ENCODE measurements at regions not wholly inside any gene's neighbourhood (a gene's known extent, or its start where the extent isn't known, plus 50 kb on each side); places are given as distances from the start of the nearest gene placed in this dataset.

DNA sequence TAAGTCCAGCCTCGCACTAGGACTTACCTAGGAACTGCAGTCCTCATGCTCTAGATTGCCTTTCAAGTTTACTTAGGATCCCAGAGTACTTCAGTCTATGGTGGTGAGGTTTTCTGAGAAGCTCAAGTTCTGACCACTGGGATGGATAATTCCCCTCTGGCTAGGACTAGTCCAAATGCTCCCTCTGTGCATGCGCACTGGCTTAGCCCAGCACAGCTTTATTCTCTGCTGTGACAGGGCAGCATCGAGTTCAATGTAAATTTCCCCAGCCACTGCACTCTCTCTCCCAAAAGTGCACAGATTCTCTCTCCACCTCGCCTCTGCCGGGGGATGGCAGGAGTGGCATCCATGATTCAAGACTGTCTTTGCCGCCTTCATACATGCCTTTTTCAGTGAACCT lies 241.6 kb downstream of the ZNF326 start:
- Histone ChIP-seq H3K4me2 (ENCODE audit: low read length) (no peak overlapping the region), H3K79me2 (ENCODE audit: insufficient read depth, low read length) (no peaks in the 10 kb centered on the region), H4K20me1 (ENCODE audit: insufficient read depth) (no peaks in the 10 kb centered on the region), H2AFZ (ENCODE audit: low read depth, low read length, poor library complexity, severe bottlenecking) (no peak overlapping the region), H3K9ac (ENCODE audit: low read length) (no peak overlapping the region), H3K4me1 (ENCODE audit: control insufficient read depth in 1 of 2, insufficient read depth in 2 of 2, low read length in 2 of 2) (no peaks in the 10 kb centered on the region), H3K4me3 (replicated peaks in 1 of 2; ENCODE audit: low read depth in 1 of 2, low read length in 2 of 2) (no peak overlapping the region), H3K27me3 (ENCODE audit: insufficient read depth, low read length) (no peaks in the 10 kb centered on the region), H3K27ac (ENCODE audit: low read depth, low read length) (no peak overlapping the region), H3K9me2 (ENCODE audit: insufficient read depth) (no peaks in the 10 kb centered on the region), H3K36me3 (ENCODE audit: control insufficient read depth in 1 of 2, insufficient read depth in 2 of 2, low read length in 2 of 2) (no peaks in the 10 kb centered on the region), H3K9me3 (ENCODE audit: control insufficient read depth in 1 of 2, insufficient read depth in 1 of 2, low read depth in 1 of 2, low read length in 2 of 2) (no peaks in the 10 kb centered on the region)
- intact Hi-C loops (cut with micrococcal nuclease): no loop called here
- DNase-seq (ENCODE audit: low read depth, low spot score) (no peak), ATAC-seq (no peak)
- POLR2A ChIA-PET: no interaction called here
- CTCF ChIA-PET: no interaction called here
- no peak for TF ChIP-seq ELF1 (IDR thresholded peaks at IDR 0.05; ENCODE audit: borderline replicate concordance, low read depth)
- RAD21 ChIA-PET (ENCODE audit: low non-redundant PET in 1 of 2, low total read pairs in 2 of 2, uncharacterized antibody in 2 of 2, unreplicated experiment in 2 of 2): no interaction called here
- BruUV-seq (replicated peaks): no TSS peak

DNA sequence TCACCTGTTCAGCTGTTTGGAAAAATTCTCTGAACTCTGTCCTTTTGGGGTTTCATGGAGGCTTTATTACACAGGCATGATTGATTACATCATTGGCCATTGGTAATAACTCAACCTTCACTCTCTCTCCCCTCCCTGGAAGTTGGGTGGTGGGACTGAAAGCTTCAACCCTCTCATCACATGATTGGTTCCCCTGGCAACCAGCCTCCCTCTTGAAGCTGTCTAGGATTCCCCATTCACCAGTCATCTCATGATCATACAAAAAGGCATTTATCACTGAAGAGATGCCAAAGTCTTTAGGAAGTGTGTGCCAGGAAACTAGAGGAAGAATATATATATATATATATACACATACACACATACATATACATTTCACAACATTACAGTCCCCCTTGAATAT lies 228.5 kb downstream of the ZNF326 start:
- no peak overlapping the region for H3K4me2 ChIP-seq (ENCODE audit: low read length)
- no peak for DNase-seq (ENCODE audit: low read depth, low spot score)
- peaks cover 9% of the 10 kb centered on the region for H3K27me3 ChIP-seq (ENCODE audit: insufficient read depth, low read length)
- CTCF ChIA-PET: no interaction called here
- H3K9me3 ChIP-seq (ENCODE audit: control insufficient read depth in 1 of 2, insufficient read depth in 1 of 2, low read depth in 1 of 2, low read length in 2 of 2): no peaks in the 10 kb centered on the region
- no peaks in the 10 kb centered on the region for H3K79me2 ChIP-seq (ENCODE audit: insufficient read depth, low read length)
- no peaks in the 10 kb centered on the region for H3K9me2 ChIP-seq (ENCODE audit: insufficient read depth)
- no peak overlapping the region for H3K4me3 ChIP-seq (replicated peaks in 1 of 2; ENCODE audit: low read depth in 1 of 2, low read length in 2 of 2)
- RAD21 ChIA-PET (ENCODE audit: low non-redundant PET in 1 of 2, low total read pairs in 2 of 2, uncharacterized antibody in 2 of 2, unreplicated experiment in 2 of 2): no interaction called here
- H3K9ac ChIP-seq (ENCODE audit: low read length): no peak overlapping the region
- ATAC-seq: no peak
- no peak overlapping the region for H2AFZ ChIP-seq (ENCODE audit: low read depth, low read length, poor library complexity, severe bottlenecking)
- no peak overlapping the region for H3K27ac ChIP-seq (ENCODE audit: low read depth, low read length)
- H3K4me1 ChIP-seq (ENCODE audit: control insufficient read depth in 1 of 2, insufficient read depth in 2 of 2, low read length in 2 of 2): no peaks in the 10 kb centered on the region
- no peaks in the 10 kb centered on the region for H4K20me1 ChIP-seq (ENCODE audit: insufficient read depth)
- no peak for TF ChIP-seq FOSL1 (IDR thresholded peaks at IDR 0.05; ENCODE audit: low read depth)
- TF ChIP-seq SIN3A (IDR thresholded peaks at IDR 0.05; ENCODE audit: low read depth): no peak
- no peak for TF ChIP-seq ATF3 (IDR thresholded peaks at IDR 0.05)
- no peak for TF ChIP-seq ELF1 (IDR thresholded peaks at IDR 0.05; ENCODE audit: borderline replicate concordance, low read depth)
- no peak for TF ChIP-seq EGR1 (IDR thresholded peaks at IDR 0.05; ENCODE audit: low read depth)
- no peak for TF ChIP-seq ZBTB33 (IDR thresholded peaks at IDR 0.05; ENCODE audit: extremely low read depth, insufficient replicate concordance, low read length)
- no peak for TF ChIP-seq SRF (IDR thresholded peaks at IDR 0.05; ENCODE audit: low read depth)
- TF ChIP-seq RAD21 (IDR thresholded peaks at IDR 0.05; ENCODE audit: low read depth): no peak
- no peak for TF ChIP-seq YY1 (IDR thresholded peaks at IDR 0.05; ENCODE audit: extremely low read depth, insufficient replicate concordance, low read depth, low read length)
- H3K36me3 ChIP-seq (ENCODE audit: control insufficient read depth in 1 of 2, insufficient read depth in 2 of 2, low read length in 2 of 2): no peaks in the 10 kb centered on the region
- POLR2A ChIA-PET: no interaction called here
- BruUV-seq (replicated peaks): no TSS peak
- intact Hi-C loops (cut with micrococcal nuclease): no loop called here
